OCI-M1 (cell line): ENCODE measurements at regions not wholly inside any gene's neighbourhood (a gene's known extent, or its start where the extent isn't known, plus 50 kb on each side); places are given as distances from the start of the nearest gene placed in this dataset.
A peak's percentile ranks its signal among the peaks of the same experiment; 100 is the strongest.
"Not testable (repeated sequence)": the region's sequence is repeated elsewhere in the genome, so short reads cannot be mapped to it uniquely, and the experiment has no call there.

Source experiments
- DNase-seq: peaks from one replicate; lab custom pipeline; 2025; lab: John Stamatoyannopoulos, UW

GRCh38 chr4:55251342-55251741 lies 94.7 kb upstream of the SRD5A3 start:
- no peak for DNase-seq

GRCh38 chr4:55251896-55252295 lies 94.1 kb upstream of the SRD5A3 start:
- DNase-seq, result no peak

GRCh38 chr4:55253948-55254593 lies 92.0 kb upstream of the SRD5A3 start:
- DNase-seq, result no peak

GRCh38 chr4:55255179-55255578 lies 90.9 kb upstream of the SRD5A3 start:
- DNase-seq, result no peak

- DNase-seq, result no peak
Measured at GRCh38 chr4:55256787-55257186, 89.3 kb upstream of the SRD5A3 start.

GRCh38 chr4:55258152-55258865 lies 87.7 kb upstream of the SRD5A3 start:
- DNase-seq, result no peak

GRCh38 chr4:55259294-55259693 lies 86.7 kb upstream of the SRD5A3 start:
- DNase-seq, result no peak

GRCh38 chr4:55269470-55269869 lies 76.6 kb upstream of the SRD5A3 start:
- DNase-seq, result no peak

GRCh38 chr4:55269995-55270394 lies 76.0 kb upstream of the SRD5A3 start:
- peak; percentile 21 for DNase-seq

- no peak for DNase-seq
Measured at GRCh38 chr4:55270481-55270880, 75.6 kb upstream of the SRD5A3 start.

GRCh38 chr4:55272102-55272501 lies 73.9 kb upstream of the SRD5A3 start:
- DNase-seq, result no peak

- DNase-seq, result no peak
Measured at GRCh38 chr4:55272589-55272988, 73.5 kb upstream of the SRD5A3 start.

GRCh38 chr4:55277011-55277410 lies 69.0 kb upstream of the SRD5A3 start:
- no peak for DNase-seq

- DNase-seq, result no peak
Measured at GRCh38 chr4:55278316-55278715, 67.7 kb upstream of the SRD5A3 start.

- not testable (repeated sequence) for DNase-seq
Measured at GRCh38 chr4:55280474-55280873, 65.6 kb upstream of the SRD5A3 start.

GRCh38 chr4:55281118-55281683 lies 64.8 kb upstream of the SRD5A3 start:
- not testable (repeated sequence) for DNase-seq

GRCh38 chr4:55284331-55284730 lies 61.7 kb upstream of the SRD5A3 start:
- DNase-seq, result no peak

GRCh38 chr4:55291227-55291640 lies 54.8 kb upstream of the SRD5A3 start:
- DNase-seq, result no peak

GRCh38 chr4:55296096-55296495 lies 49.9 kb upstream of the SRD5A3 start:
- DNase-seq, result no peak
